ENCODE measurements at regions not wholly inside any gene's neighbourhood (a gene's known extent, or its start where the extent isn't known, plus 50 kb on each side); places are given as distances from the start of the nearest gene placed in this dataset.

DNA sequence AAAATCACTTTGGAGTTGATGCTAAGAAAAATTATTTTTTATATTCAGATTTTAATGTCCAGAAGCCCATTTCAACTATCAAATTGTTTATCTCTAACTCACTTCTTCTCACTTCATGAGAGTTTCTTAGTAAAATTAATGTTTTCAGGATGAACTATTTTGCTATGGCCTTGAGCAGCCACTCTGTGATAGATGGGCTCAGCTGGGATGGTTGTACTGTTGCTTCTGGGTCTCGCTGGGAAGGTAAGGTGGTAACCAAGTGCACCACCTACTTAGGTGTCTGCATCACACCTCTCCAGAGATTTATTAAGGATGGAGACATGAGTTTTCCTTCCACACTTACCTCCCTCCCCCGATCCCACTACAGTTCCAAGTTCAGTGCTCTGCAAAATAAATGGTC, 110.3 kb upstream of the ATP2B2 start:
- Histone ChIP-seq H3K27me3 (ENCODE audit: low read depth) (peaks cover 71% of the 10 kb centered on the region), H3K36me3 (no peaks in the 10 kb centered on the region), H3K27ac (replicated peaks) (no peak overlapping the region), H3K4me1 (no peaks in the 10 kb centered on the region), H3K4me3 (no peak overlapping the region), H3K9me3 (replicated peaks) (peaks cover 13% of the 10 kb centered on the region)
- TF ChIP-seq, protein P1, sequence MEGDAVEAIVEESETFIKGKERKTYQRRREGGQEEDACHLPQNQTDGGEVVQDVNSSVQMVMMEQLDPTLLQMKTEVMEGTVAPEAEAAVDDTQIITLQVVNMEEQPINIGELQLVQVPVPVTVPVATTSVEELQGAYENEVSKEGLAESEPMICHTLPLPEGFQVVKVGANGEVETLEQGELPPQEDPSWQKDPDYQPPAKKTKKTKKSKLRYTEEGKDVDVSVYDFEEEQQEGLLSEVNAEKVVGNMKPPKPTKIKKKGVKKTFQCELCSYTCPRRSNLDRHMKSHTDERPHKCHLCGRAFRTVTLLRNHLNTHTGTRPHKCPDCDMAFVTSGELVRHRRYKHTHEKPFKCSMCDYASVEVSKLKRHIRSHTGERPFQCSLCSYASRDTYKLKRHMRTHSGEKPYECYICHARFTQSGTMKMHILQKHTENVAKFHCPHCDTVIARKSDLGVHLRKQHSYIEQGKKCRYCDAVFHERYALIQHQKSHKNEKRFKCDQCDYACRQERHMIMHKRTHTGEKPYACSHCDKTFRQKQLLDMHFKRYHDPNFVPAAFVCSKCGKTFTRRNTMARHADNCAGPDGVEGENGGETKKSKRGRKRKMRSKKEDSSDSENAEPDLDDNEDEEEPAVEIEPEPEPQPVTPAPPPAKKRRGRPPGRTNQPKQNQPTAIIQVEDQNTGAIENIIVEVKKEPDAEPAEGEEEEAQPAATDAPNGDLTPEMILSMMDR (IDR thresholded peaks at IDR 0.05; ENCODE audit: borderline replicate concordance) = no peak
- intact Hi-C loops (cut with micrococcal nuclease) = no loop called here
- DNase-seq = no peak

DNA sequence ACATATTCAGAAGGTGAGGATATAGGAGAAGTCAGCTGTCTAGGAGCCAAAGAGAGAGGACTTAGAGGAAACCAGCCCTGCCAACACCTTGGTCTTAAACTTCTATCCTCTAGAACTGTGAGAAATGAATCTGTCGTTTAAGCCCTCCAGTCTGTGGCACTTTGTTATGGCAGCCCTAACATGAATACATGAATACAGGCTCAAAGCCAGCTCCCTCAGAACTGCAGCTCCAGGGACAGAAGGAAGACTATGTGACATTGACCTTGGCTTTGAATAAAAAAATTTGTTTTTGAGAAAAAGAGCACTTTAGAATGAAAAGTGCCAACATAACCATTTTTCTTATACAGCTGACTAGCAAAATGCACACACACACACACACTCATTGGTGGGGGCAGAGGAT, 110.9 kb upstream of the ATP2B2 start:
- H3K4me1 ChIP-seq = no peaks in the 10 kb centered on the region
- peaks cover 71% of the 10 kb centered on the region for H3K27me3 ChIP-seq (ENCODE audit: low read depth)
- no peak for DNase-seq
- no peak overlapping the region for H3K4me3 ChIP-seq
- H3K27ac ChIP-seq (replicated peaks) = no peak overlapping the region
- H3K9me3 ChIP-seq (replicated peaks) = peaks cover 13% of the 10 kb centered on the region
- no peaks in the 10 kb centered on the region for H3K36me3 ChIP-seq
- TF ChIP-seq, protein P1 (IDR thresholded peaks at IDR 0.05; ENCODE audit: borderline replicate concordance) = no peak
- intact Hi-C loops (cut with micrococcal nuclease) = no loop called here

DNA sequence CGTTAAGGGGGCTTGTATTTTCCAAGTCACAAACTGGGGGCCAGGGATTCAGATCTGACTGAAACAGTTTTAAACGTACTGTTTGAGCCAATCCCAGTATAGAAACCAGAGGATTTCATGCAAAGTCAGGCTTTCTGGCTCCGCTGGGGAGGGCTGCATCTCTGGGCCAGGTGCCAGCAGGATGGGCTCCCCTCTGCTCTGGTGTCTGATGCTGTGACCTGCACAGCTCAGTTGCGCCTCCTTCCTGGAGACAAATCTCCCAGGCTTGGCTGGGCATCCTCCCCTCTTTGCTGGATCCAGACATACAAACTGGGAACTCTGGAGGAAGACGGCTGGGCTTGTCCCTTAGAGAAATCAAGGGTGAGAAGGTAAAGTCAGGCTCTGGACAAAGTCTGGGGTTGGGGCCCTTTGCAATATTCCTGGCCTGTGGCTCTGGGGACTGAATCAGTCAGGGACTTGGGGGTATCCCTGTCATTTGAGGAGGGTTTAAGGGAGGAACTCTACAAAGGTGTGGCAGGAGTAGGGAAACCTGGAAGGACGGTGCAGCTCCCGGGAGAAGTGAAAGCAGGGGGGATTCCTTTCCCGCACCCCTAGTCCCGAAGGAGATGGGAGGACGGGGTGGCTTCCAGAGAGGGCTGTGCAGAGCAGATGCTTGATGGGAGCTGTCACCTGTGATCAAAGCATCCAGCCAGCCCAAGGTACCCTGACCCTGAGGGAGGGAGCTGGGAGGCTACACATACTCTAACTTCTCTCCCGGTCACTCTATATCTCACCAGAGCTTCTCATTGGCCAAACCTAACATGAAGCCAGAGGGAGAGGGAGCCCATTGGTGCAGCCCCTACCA, 114.8 kb upstream of the ATP2B2 start:
- H3K27me3 ChIP-seq (ENCODE audit: low read depth) = peaks cover 80% of the 10 kb centered on the region
- H3K27ac ChIP-seq (replicated peaks) = no peak overlapping the region

DNA sequence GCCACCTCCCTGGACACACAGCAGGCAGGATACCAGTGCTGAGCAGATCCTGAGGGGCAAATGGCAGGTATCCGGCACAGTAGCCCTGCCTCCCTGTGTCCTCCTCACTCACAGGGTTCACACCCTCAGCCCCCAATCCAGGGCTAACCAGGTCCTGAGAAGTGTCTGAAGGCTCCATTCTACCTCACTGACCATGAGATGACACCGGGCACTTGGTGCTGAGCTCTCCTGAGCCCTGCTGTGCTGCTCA, 115.4 kb upstream of the ATP2B2 start:
- Histone ChIP-seq H3K9me3 (replicated peaks) (no peaks in the 10 kb centered on the region), H3K27ac (replicated peaks) (no peak overlapping the region), H3K4me1 (no peaks in the 10 kb centered on the region), H3K27me3 (ENCODE audit: low read depth) (peaks cover 81% of the 10 kb centered on the region), H3K36me3 (no peaks in the 10 kb centered on the region), H3K4me3 (no peak overlapping the region)
- no peak for DNase-seq
- intact Hi-C loops (cut with micrococcal nuclease) = no loop called here
- TF ChIP-seq, protein P1 (IDR thresholded peaks at IDR 0.05; ENCODE audit: borderline replicate concordance) = no peak

More for the DNA sequence above, 114.8 kb upstream of the ATP2B2 start:
- H3K36me3 ChIP-seq = no peaks in the 10 kb centered on the region
- no peak for DNase-seq
- H3K4me3 ChIP-seq = no peak overlapping the region
- TF ChIP-seq, protein P1 (IDR thresholded peaks at IDR 0.05; ENCODE audit: borderline replicate concordance) = no peak
- no peaks in the 10 kb centered on the region for H3K4me1 ChIP-seq
- intact Hi-C loops (cut with micrococcal nuclease) = no loop called here
- H3K9me3 ChIP-seq (replicated peaks) = no peaks in the 10 kb centered on the region

DNA sequence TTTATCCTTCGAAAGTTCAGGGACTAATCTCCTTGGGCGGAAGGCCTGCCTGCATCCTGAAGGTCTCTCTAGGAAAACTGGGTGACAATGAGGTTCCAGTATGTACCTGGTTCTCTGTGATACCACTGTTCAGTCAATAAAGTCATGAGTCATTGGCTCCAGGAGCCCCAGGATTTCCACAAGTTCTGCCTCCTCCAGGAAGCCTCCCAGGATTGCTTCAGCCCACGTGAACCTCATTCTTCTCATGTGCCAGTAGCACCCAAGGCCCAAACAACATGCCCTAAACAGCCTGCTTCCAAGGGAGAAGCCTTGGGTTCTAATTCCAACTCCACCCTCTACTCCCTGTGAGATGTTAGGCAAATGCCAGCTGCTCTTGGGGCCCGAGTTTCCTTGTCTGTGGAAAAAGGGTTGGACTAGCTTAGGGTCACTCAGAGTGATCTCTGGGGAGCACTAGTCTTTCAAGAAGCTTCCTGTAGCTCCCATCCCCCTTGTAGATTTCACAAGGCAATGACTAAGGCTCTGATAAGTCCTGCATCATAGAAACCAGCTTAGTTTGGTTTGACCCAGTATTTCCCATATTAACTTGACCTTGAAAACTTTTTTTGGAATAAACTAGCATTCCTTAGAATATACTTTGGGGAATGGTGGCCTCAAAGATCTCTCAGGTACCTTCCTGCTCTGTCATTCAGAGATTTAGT, 118.3 kb upstream of the ATP2B2 start:
- TF ChIP-seq, protein P1 (IDR thresholded peaks at IDR 0.05; ENCODE audit: borderline replicate concordance) = no peak
- no peaks in the 10 kb centered on the region for H3K36me3 ChIP-seq
- peaks cover 80% of the 10 kb centered on the region for H3K27me3 ChIP-seq (ENCODE audit: low read depth)
- intact Hi-C loops (cut with micrococcal nuclease) = no loop called here
- H3K4me3 ChIP-seq = no peak overlapping the region
- H3K9me3 ChIP-seq (replicated peaks) = no peaks in the 10 kb centered on the region
- no peaks in the 10 kb centered on the region for H3K4me1 ChIP-seq
- H3K27ac ChIP-seq (replicated peaks) = no peak overlapping the region
- no peak for DNase-seq
